T-helper 1 cell treated with Interleukin-12 subunit alpha and Interleukin-12 subunit beta and Interleukin-4 antibody, amounts not matched to agents 30 ng/mL and 1 ng/mL, for 36 hours (primary cell): ENCODE measurements at regions not wholly inside any gene's neighbourhood (a gene's known extent, or its start where the extent isn't known, plus 50 kb on each side); places are given as distances from the start of the nearest gene placed in this dataset.

ENCODE experiments used
- intact Hi-C: fragments of 100-400 bp; cut with micrococcal nuclease; formaldehyde crosslinking; loops from one replicate; pipeline ENCODE4 v1.15.1; 2024

DNA sequence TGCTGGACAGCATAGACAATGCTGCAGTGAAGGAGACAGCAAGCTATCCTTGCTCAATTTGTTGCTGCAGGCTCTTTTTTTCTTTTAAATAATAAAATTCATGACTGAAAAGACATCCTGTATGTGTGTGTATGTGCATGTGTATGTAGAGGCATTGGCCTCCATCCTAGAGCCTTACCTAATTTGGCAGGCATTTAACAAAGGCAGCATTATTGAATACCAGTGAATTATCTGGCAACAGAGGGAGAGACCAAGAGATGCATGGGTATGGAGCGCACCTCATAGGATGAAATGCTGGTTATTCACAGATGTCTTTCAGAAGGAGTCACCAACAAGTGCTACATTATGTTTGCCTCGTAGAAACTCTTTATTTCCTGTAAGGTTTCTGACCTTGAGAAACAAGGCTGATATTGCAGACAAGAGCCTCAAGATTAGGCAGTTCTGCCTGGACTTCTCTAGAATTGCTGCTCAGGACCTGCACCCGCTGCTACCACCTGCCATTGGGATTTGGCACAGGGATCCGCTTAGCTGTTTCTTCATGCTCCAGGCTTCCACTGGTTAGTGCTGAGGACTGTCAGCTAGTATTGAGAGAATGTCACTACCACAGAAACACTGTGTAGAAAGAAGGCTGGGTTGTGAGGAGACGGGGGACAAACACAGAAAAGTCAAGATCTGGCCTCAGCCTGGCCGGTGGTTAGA is 247.7 kb upstream of the RFX3 start:
- intact Hi-C loops, result no loop called here

GRCh38 chr9:3769646-3770045 is 243.8 kb upstream of the RFX3 start:
- intact Hi-C loops, result no loop called here

DNA sequence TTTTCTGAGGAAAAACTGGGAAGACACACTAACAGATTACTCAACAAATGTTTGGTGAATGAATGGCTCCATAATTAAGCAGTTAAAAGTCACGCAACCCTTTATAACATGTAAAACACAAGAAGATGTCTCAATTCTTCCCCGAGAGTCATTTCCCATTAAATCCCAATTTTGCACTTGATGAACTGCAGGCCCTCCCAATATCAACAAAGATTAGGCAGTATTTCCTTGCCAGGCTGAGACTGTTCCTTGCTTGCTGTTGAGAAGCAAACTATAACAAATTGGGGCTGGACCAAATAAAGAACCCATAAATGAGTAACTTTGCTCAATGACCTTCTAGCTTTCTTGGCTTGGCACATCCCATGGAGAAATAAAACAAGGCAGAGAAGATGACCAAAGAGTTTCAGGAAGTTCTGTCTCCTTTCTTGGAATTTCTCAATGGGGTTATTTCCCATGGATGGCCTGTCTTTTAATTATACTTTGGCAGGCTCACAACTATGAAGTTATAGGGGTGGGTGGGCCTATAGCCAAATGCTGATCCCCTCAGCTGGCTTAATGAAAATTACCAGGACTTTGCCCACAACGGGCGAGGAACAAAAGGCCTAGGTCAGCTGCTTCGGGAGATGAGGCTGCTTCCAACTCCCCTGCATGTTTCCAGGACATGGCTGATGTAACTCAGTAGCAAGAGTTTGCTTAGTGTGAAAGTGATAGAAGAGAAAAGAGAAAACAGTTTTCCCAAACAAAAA is 243.1 kb upstream of the RFX3 start:
- intact Hi-C loops, result no loop called here

GRCh38 chr9:3768286-3768685 is 242.5 kb upstream of the RFX3 start:
- intact Hi-C loops, result no loop called here

DNA sequence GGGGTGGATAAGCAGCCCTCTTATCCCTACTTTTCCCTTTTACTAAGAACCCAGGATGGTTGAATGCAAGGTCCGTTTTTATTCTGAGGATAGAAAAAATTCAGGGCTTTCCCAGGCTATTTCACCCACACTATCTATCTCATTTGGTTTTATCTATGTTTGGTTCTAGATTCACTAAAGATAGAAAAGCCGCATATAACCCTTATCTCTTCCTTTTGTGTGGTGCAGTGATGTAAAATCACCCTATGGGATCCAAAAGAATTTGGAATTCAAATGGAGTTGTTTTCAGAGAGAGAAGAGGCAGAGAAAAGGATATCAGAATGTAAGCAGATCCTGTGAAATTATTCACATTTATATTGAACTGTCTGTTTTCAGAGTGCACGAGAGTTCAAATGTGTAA is 236.3 kb upstream of the RFX3 start:
- intact Hi-C loops, result no loop called here

- intact Hi-C loops, result no loop called here
Observed at GRCh38 chr9:3760031-3760430, 234.2 kb upstream of the RFX3 start.

- intact Hi-C loops, result no loop called here
Observed at GRCh38 chr9:3758816-3759576, 233.2 kb upstream of the RFX3 start.

GRCh38 chr9:3756071-3756470 is 230.3 kb upstream of the RFX3 start:
- intact Hi-C loops, result no loop called here

DNA sequence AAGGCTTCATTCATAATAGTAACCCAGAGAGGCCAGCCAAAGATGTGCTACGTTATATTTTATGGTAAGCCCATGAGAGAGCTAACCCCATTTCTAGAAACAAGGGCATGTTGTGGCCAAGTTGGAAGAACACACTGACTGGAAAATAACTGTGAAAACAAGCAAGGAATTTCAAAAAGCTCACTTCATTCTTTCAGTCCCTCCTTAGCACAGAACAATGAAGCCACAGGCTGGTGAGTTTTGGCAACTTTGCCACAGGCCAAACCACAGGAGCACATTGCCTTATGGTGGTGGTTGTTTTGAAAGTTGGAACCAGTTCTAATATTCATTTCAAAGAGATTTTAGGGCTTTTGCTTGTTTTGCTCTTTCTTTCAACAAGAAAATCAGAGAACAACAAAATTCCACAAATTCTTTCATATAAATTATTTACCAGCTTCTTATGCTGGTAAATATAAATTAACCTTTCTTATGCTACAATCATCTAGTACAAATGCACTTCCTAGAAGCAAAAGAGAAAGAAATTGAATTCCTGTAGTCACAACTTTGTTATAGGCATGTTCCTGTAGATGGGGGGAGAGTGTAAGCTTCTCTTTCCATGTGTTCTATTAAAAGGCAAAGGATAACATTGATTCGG is 225.4 kb upstream of the RFX3 start:
- intact Hi-C loops, result no loop called here

- intact Hi-C loops, result no loop called here
Observed at GRCh38 chr9:3750321-3750720, 224.5 kb upstream of the RFX3 start.

DNA sequence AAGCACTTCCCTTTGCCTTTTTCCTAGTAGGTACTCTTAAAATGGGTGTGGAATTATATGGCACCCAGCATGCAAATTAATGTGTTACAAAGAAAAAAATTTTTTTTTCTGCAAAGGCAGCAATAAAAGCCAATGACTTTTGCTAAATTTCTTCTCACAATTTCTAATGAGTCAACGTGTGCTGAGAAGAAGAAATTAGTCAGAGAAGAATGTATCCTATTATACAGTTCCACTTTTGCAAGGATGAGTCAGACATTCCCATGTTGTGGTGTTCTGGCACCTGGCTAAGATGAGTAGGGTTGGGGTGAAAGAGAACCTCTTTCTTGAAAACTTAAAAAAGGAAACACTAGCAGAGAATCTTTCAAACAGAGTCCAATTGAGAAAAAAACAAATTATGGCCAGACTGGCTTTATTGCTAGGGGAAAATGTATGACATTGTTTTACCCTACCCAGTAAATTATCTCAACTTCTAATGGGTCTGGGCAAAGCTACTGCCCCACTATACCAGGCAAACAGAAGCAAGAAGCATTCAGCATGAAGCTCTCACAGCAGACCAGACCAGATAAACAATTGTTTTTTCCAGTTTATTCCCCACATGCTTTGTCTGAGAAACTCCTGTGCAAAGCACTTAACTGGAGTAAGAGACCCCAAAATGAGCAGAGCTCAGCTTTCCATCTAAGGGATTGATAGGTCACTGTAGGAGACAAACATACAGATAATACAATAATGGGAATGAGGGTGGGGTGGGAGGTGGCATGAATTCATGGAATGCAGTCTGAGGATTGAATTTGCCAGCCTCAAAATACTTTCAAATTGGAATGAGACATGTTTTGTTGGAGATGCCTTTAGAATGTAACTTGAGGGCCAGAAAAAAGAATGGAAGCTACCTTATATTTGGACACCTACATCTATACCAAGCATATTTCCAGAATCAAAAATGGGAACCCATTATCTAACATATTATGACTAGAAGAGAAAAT is 220.8 kb upstream of the RFX3 start:
- intact Hi-C loops, result no loop called here

DNA sequence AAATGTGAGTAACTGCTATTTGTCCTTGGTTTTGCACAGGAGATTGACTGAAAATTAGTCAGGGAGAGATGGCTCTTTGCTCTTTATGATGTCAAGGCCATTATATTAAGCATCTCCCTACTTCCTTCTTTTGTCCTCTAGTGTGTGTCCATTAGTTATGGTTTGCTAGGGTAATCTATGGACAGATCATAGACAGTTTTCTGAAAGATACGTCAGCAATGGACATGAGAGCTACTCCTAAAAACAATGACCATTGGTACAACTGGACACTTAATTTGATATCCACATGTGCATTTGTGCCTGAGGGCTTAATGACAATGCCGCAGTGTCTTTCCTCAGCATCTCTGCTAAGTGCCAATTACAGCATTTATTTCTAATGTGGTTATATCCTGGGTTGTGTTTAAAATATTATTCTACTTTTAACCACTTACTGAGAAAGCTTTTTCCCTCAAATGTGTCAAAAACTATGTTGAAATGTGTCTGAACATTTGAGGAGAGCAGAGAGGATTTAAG is 218.2 kb upstream of the RFX3 start:
- intact Hi-C loops, result no loop called here

DNA sequence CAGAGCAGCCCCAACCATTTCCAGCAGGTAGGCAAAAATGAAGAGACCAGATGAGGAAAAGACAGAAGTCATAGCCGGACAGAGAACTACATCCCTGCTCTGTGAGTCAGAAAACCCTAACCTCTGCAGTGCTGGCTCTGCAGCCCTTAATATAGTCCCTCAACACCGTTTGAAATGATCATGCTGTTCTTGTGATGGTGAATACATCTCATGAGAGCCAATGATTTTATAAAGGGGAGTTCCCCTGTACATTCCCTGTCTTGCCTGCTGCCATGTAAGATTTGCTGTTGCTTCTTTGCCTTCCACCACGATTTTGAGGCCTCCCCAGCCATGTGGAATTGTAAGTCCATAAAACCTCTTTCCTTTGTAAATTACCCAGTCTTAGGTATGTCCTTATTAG is 216.8 kb upstream of the RFX3 start:
- intact Hi-C loops, result no loop called here

DNA sequence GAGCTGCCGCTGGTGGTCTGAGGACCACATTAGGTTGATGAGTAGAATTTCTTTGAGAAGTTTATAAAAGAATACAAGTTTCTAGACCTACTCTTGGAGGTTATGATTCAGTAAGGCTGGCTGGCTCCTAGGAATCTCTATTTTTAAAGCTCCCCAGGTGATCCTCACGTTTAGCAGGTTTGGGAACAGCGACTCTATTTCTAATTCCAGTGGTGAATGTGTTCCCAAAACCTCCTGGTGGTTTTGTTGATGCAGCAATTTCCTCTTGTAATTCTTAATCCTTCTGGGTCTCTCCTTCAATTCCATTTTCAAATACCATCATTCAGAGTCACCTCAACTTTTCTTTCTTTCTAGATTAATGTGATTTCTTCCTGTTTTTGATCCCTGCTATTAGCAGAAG is 215.9 kb upstream of the RFX3 start:
- intact Hi-C loops, result no loop called here

DNA sequence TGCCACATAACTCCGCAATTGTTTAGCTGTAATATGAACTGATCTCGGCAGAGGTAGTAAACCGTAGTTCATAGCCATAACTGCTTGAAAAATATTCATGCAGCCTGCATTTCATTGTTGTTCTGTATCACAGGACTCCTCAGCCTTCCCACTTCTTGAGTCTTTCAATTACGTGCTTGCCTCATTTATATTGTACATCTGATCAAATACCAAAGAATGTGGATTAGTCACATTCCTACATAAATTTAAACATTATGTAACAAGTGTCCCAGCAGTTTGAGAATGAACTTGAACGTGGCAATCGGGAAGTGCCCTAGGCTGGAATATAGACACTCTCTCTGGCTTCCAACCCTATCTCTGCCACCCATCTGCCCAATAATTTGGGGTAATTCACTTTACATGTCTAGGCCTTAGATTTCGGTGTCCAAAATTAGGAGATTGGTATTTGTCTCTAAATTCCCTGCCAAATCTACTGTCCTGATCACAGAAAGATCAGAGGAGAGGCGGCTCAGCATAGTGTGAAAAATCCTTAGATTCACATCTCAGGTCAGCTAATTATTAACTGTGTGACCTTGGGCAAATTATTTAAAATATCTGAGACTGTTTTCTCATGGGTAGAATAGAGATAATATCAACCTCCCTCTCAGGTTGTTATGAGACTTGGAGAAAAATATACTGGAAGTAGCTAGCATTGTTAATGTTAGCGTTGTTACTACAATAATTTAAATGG is 215.1 kb upstream of the RFX3 start:
- intact Hi-C loops, result no loop called here

- intact Hi-C loops, result loop anchor here (10.0 kb wide), 2 partner anchors 159 to 929 kb away; partner anchors contain the start of genes PLPP6 and SPATA6L
Observed at GRCh38 chr9:3736161-3736560, 210.4 kb upstream of the RFX3 start.

DNA sequence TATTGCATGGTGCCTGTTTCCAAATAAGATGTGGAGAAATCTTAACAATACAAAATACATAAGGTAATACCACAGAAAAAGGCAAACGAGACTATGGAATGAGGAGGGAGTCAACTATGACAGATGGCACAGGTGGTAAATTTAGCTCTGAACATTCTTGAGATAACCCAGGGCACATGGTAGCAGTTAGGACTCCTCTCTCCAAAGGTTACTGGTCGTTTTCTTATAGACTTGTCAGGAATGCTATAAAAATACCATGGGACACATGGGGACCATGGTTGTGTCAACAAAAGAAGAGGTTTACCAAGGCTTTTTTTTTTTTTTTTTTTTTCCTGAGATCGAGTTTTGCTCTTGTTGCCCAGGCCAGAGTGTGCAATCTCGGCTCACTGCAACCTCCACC is 209.4 kb upstream of the RFX3 start:
- intact Hi-C loops, result loop anchor here (10.0 kb wide), 2 partner anchors 160 to 930 kb away; partner anchors contain the start of genes PLPP6 and SPATA6L

DNA sequence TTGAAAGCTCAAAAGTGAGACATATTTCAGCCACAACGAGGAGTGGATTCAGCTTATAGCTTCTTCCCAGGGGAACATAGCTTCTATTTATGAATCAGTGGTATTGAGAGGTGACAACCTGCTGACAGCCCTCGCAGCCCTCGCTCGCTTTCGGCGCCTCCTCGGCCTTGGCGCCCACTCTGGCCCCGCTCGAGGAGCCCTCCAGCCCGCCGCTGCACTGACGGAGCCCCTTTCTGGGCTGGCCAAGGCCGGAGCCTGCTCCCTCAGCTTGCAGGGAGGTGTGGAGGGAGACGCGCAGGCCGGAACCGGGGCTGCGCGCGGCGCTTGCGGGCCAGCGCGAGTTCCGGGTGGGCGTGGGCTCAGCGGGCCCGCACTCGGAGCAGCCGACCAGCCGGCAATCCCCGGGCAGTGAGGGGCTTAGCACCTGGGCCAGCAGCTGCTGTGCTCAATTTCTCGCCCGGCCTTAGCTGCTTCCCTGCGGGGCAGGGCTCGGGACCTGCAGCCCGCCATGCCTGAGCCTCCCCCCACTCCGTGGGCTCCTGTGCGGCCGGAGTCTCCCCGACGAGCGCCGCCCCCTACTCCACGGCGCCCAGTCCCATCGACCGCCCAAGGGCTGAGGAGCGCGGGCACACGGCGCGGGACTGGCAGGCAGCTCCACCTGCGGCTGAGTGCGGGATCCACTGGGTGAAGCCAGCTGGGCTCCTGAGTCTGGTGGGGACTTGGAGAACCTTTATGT is 207.9 kb upstream of the RFX3 start:
- intact Hi-C loops, result loop anchor here (2.0 to 10.0 kb wide), 6 partner anchors 161 to 1059 kb away; partner anchors contain the start of genes PLPP6, RCL1 and SPATA6L

GRCh38 chr9:3733039-3733408 is 207.2 kb upstream of the RFX3 start:
- intact Hi-C loops, result loop anchor here (2.0 to 10.0 kb wide), 6 partner anchors 162 to 1059 kb away; partner anchors contain the start of genes PLPP6, RCL1 and SPATA6L
